SK-N-SH (cell line): ENCODE measurements at regions not wholly inside any gene's neighbourhood (a gene's known extent, or its start where the extent isn't known, plus 50 kb on each side); places are given as distances from the start of the nearest gene placed in this dataset.

Experiments
- CTCF ChIA-PET: fragments of 300-600, 350-600 bp; formaldehyde crosslinking; extraction: SDS; loops from one replicate; lab custom pipeline; 2021; lab: Yijun Ruan, JAX
- POLR2A ChIA-PET: fragments of 350-600 bp; sonication (Branson Sonifier 250); formaldehyde crosslinking; extraction: SDS; loops from one replicate; lab custom pipeline; 2020; ENCODE audit warnings: antibody characterized with exemption, inconsistent platforms; lab: Yijun Ruan, JAX
- DNase-seq: peaks from one replicate; pipeline ENCODE4 v3.0.0; 2012
- H2AFZ ChIP-seq: fragments of 200-600 bp; sonication (generic); 2 replicates; pipeline ENCODE4 v1.8.1; 2016; ENCODE audit warnings: antibody characterized with exemption, mild to moderate bottlenecking, low read depth
- H3F3A ChIP-seq: fragments of 200-600 bp; sonication (generic); replicated peaks from 2 replicates; pipeline ENCODE3; 2016; ENCODE audit warnings: antibody characterized with exemption, mild to moderate bottlenecking; ENCODE audit not compliant: insufficient read depth
- H3K27ac ChIP-seq, 2 experiments: fragments of 200-500 bp in 1 of 2; fragments of 200-600 bp in 1 of 2; sonication (Bioruptor generic) in 1 of 2; sonication (generic), shearing (Covaris generic) in 1 of 2; 2 replicates each; pipeline versions ENCODE4 v1.5.1 to v1.6.1; 2014 to 2016; ENCODE audit warnings: low read depth in 2 of 2, inconsistent platforms in 1 of 2, low read length in 1 of 2, mild to moderate bottlenecking in 1 of 2, mixed read lengths in 1 of 2
- H3K27me3 ChIP-seq: fragments of 200-600 bp; sonication (generic), shearing (Covaris generic); 2 replicates; pipeline ENCODE4 v1.6.1; 2016; ENCODE audit warnings: mixed run types; ENCODE audit not compliant: insufficient read depth
- H3K36me3 ChIP-seq, 2 experiments: fragments of 200-500 bp in 1 of 2; fragments of 200-600 bp in 1 of 2; sonication (Bioruptor generic) in 1 of 2; sonication (generic) in 1 of 2; replicated peaks in 1 of 2; 2 replicates each; pipeline versions ENCODE3 to v1.5.1; 2014 to 2016; ENCODE audit warnings: low read length in 1 of 2, mild to moderate bottlenecking in 1 of 2; ENCODE audit not compliant: insufficient read depth in 2 of 2, control insufficient read depth in 1 of 2
- H3K4me1 ChIP-seq, 2 experiments: fragments of 200-500 bp in 1 of 2; fragments of 200-600 bp in 1 of 2; sonication (Bioruptor generic) in 1 of 2; sonication (generic), shearing (Covaris generic) in 1 of 2; 2 replicates each; pipeline versions ENCODE4 v1.5.1 to v1.6.1; 2014 to 2016; ENCODE audit warnings: low read depth in 1 of 2, low read length in 1 of 2, mixed run types in 1 of 2; ENCODE audit not compliant: insufficient read depth in 2 of 2, control insufficient read depth in 1 of 2
- H3K4me2 ChIP-seq: fragments of 200-600 bp; sonication (generic), shearing (Covaris generic); 2 replicates; pipeline ENCODE4 v1.6.1; 2017; ENCODE audit warnings: mixed run types
- H3K4me3 ChIP-seq, 2 experiments: fragments of 200-500 bp in 1 of 2; fragments of 200-600 bp in 1 of 2; sonication (Bioruptor generic) in 1 of 2; sonication (generic), shearing (Covaris generic) in 1 of 2; 2 replicates each; pipeline versions ENCODE4 v1.5.1 to v1.8.1; 2014 to 2016; ENCODE audit warnings: low read depth in 2 of 2, inconsistent platforms in 1 of 2, low read length in 1 of 2, mild to moderate bottlenecking in 1 of 2, mixed read lengths in 1 of 2, moderate library complexity in 1 of 2
- H3K79me2 ChIP-seq: fragments of 200-600 bp; sonication (generic); 2 replicates; pipeline ENCODE4 v1.8.1; 2017; ENCODE audit warnings: mild to moderate bottlenecking; ENCODE audit not compliant: insufficient read depth
- H3K9ac ChIP-seq: fragments of 200-600 bp; sonication (generic); 2 replicates; pipeline ENCODE4 v1.6.1; 2017; ENCODE audit warnings: mixed run types
- H3K9me2 ChIP-seq: fragments of 200-600 bp; sonication (generic); 2 replicates; pipeline ENCODE4 v1.6.1; 2017; ENCODE audit warnings: mixed run types
- H3K9me3 ChIP-seq: fragments of 200-600 bp; sonication (generic); 2 replicates; pipeline ENCODE4 v1.6.1; 2017; ENCODE audit warnings: mixed run types, mild to moderate bottlenecking, moderate library complexity
- H4K20me1 ChIP-seq: fragments of 200-600 bp; sonication (generic); 2 replicates; pipeline ENCODE4 v1.6.1; 2017; ENCODE audit warnings: mild to moderate bottlenecking, mixed run types; ENCODE audit not compliant: insufficient read depth
- CTCF ChIP-seq: fragments of 200-600 bp; sonication (generic); IDR thresholded peaks from 2 replicates; pipeline ENCODE4 v1.6.1; 2017; ENCODE audit warnings: antibody characterized with exemption, mild to moderate bottlenecking, moderate library complexity
- EP300 ChIP-seq, 2 experiments: IDR thresholded peaks; 2 replicates each; pipeline versions ENCODE4 v1.4.0 to v1.6.1; 2012; ENCODE audit warnings: borderline replicate concordance in 1 of 2, low read depth in 1 of 2, low read length in 1 of 2
- EZH2phosphoT487 ChIP-seq: fragments of 200-600 bp; sonication (generic); IDR thresholded peaks from 2 replicates; pipeline ENCODE4 v1.6.1; 2017; ENCODE audit warnings: low read depth, mixed run types, mild to moderate bottlenecking, antibody characterized with exemption, moderate library complexity, borderline replicate concordance
- FOSL2 ChIP-seq: IDR thresholded peaks from 2 replicates; pipeline ENCODE4 v1.4.0; 2012; ENCODE audit warnings: low read depth, mild to moderate bottlenecking, moderate library complexity, borderline replicate concordance
- FOXM1 ChIP-seq: IDR thresholded peaks from 2 replicates; pipeline ENCODE4 v1.4.0; 2012; ENCODE audit warnings: low read depth, mild to moderate bottlenecking
- GATA2 ChIP-seq: sonication (generic); formaldehyde crosslinking; IDR thresholded peaks from 2 replicates; pipeline ENCODE4 v1.5.0; 2020; ENCODE audit warnings: mild to moderate bottlenecking, missing genetic modification reagents
- IRF3 ChIP-seq: fragments of 150-350 bp; IDR thresholded peaks from 2 replicates; pipeline ENCODE4 v1.6.1; 2016; ENCODE audit warnings: mild to moderate bottlenecking, low read depth, low read length
- JUND ChIP-seq: IDR thresholded peaks from 2 replicates; pipeline ENCODE4 v1.4.0; 2012
- MAX ChIP-seq: IDR thresholded peaks from 2 replicates; pipeline ENCODE4 v1.4.0; 2012; ENCODE audit warnings: low read depth
- MEF2A ChIP-seq: IDR thresholded peaks from 2 replicates; pipeline ENCODE4 v1.4.0; 2012; ENCODE audit warnings: low read depth, borderline replicate concordance
- MXI1 ChIP-seq: IDR thresholded peaks from 2 replicates; pipeline ENCODE4 v1.6.1; 2012; ENCODE audit warnings: mild to moderate bottlenecking, low read depth, low read length, improper control_type of control experiment
- NFIC ChIP-seq: IDR thresholded peaks from 2 replicates; pipeline ENCODE4 v1.4.0; 2012; ENCODE audit warnings: borderline replicate concordance
- PBX3 ChIP-seq: IDR thresholded peaks from 2 replicates; pipeline ENCODE4; 2012
- POLR2AphosphoS5 ChIP-seq: IDR thresholded peaks from 2 replicates; pipeline ENCODE4 v1.6.1; 2012; ENCODE audit warnings: low read depth, low read length
- REST ChIP-seq: IDR thresholded peaks from 2 replicates; pipeline ENCODE4 v1.6.1; 2012; ENCODE audit warnings: mild to moderate bottlenecking, low read depth, low read length, moderate library complexity
- RFX5 ChIP-seq: IDR thresholded peaks from 2 replicates; pipeline ENCODE4 v1.6.1; 2012; ENCODE audit warnings: mild to moderate bottlenecking, improper control_type of control experiment, low read length
- SIN3A ChIP-seq: IDR thresholded peaks from 2 replicates; pipeline ENCODE4 v1.6.1; 2012; ENCODE audit warnings: low read depth, mild to moderate bottlenecking, low read length, moderate library complexity, borderline replicate concordance
- TAF1 ChIP-seq: IDR thresholded peaks from 2 replicates; pipeline ENCODE4 v1.6.1; 2012; ENCODE audit warnings: low read depth, mild to moderate bottlenecking, low read length, moderate library complexity, borderline replicate concordance
- TCF12 ChIP-seq: IDR thresholded peaks from 2 replicates; pipeline ENCODE4 v1.4.0; 2012
- TEAD4 ChIP-seq: IDR thresholded peaks from 2 replicates; pipeline ENCODE4 v1.4.0; 2012; ENCODE audit warnings: mild to moderate bottlenecking, borderline replicate concordance; ENCODE audit not compliant: insufficient read depth
- USF1 ChIP-seq: IDR thresholded peaks from 2 replicates; pipeline ENCODE4 v1.4.0; 2012; ENCODE audit warnings: low read depth, borderline replicate concordance
- ZBTB33 ChIP-seq: IDR thresholded peaks from 2 replicates; pipeline ENCODE4 v1.4.0; 2012; ENCODE audit warnings: low read depth, borderline replicate concordance
- WGBS: methylation state at CpG from one replicate; pipeline ENCODE4 v1.1.6; 2017; ENCODE audit warnings: low lambda C conversion rate; 5-methylcytosine and 5-hydroxymethylcytosine counted together

GRCh38 chr13:31587698-31588266 is 151.5 kb upstream of the RXFP2 start:
- no peaks in the 10 kb centered on the region for H3K27me3 ChIP-seq
- H3K9me3 ChIP-seq, result no peaks in the 10 kb centered on the region
- POLR2A ChIA-PET, result no interaction called here
- WGBS, result 7% methylated on average over 3 of the region's 3 CpGs
- H3K36me3 ChIP-seq, result no peaks in the 10 kb centered on the region
- H3K4me3 ChIP-seq, result no peak overlapping the region
- CTCF ChIA-PET, result no interaction called here
- H3K4me1 ChIP-seq, result peaks cover 0 to 11% of the 10 kb centered on the region in 2 experiments; a peak in 2 of 4 replicates
- no peak overlapping the region for H3K9ac ChIP-seq
- DNase-seq, result no peak
- no peak for TF ChIP-seq REST
- no peak for TF ChIP-seq MEF2A
- TF ChIP-seq GATA2 (CRISPR knock-in tag), result no peak
- TF ChIP-seq TAF1, result no peak
- TF ChIP-seq NFIC, result peak; percentile 83
- no peak for TF ChIP-seq EZH2phosphoT487
- no peak for TF ChIP-seq MXI1
- TF ChIP-seq FOSL2, result no peak
- no peak for TF ChIP-seq RFX5
- no peak for TF ChIP-seq MAX
- TF ChIP-seq PBX3, result peak; percentile 87
- peak; percentile 38 to 55; a peak in 3 of 4 replicates for TF ChIP-seq EP300 (IDR thresholded peaks at IDR 0.05; ENCODE audit: borderline replicate concordance in 1 of 2, low read depth in 1 of 2, low read length in 1 of 2)
- TF ChIP-seq IRF3, result no peak
- TF ChIP-seq TEAD4, result 0 out of 2 replicates have a peak, but pooled peaks have one; percentile 28
- TF ChIP-seq FOXM1, result no peak
- 0 out of 2 replicates have a peak, but pooled peaks have one; percentile 29 for TF ChIP-seq SIN3A
- TF ChIP-seq TCF12, result peak; percentile 94
- peak; percentile 60; the same call in 1 of the 2 replicates for TF ChIP-seq POLR2AphosphoS5
- no peak for TF ChIP-seq USF1
- no peak for TF ChIP-seq ZBTB33
- peak; percentile 36 for TF ChIP-seq JUND
- no peak for TF ChIP-seq CTCF
- peak overlapping the region in 1 of 2 experiments; percentile 71; a peak in 1 of 4 replicates for H3K27ac ChIP-seq
- no peaks in the 10 kb centered on the region for H3K9me2 ChIP-seq
- no peaks in the 10 kb centered on the region for H4K20me1 ChIP-seq
- H3F3A ChIP-seq, result no peaks in the 10 kb centered on the region
- H3K79me2 ChIP-seq, result no peaks in the 10 kb centered on the region
- H2AFZ ChIP-seq, result no peak overlapping the region
- H3K4me2 ChIP-seq, result no peak overlapping the region
